T-helper 17 cell (primary cell): ENCODE measurements at regions not wholly inside any gene's neighbourhood (a gene's known extent, or its start where the extent isn't known, plus 50 kb on each side); places are given as distances from the start of the nearest gene placed in this dataset.

Experiments used
- ATAC-seq: fragments of 150-1000 bp; cut with Tn5 transposase; 2 replicates; pipeline ENCODE4 v1.10.0; 2021; ENCODE audit warnings: mild to moderate bottlenecking, moderate library complexity
- DNase-seq, 3 donors: peaks; one replicate each; pipeline versions ENCODE4 v3.0.0 to v3.0.0-alpha.2; 2020 to 2021
- H3K9me3 ChIP-seq: one replicate; pipeline ENCODE4 v1.7.0; 2013; ENCODE audit warnings: low read length, mild to moderate bottlenecking; ENCODE audit not compliant: control insufficient read depth, poor library complexity, severe bottlenecking
- H3K27ac Mint-ChIP-seq: one replicate; pipeline ENCODE4 v1.8.0; 2022; ENCODE audit warnings: mild to moderate bottlenecking, moderate library complexity, mixed read lengths
- H3K27me3 Mint-ChIP-seq: one replicate; pipeline ENCODE4 v1.8.0; 2022; ENCODE audit warnings: mixed read lengths
- H3K36me3 Mint-ChIP-seq: one replicate; pipeline ENCODE4 v1.8.0; 2022; ENCODE audit warnings: low read depth, mixed read lengths
- H3K4me1 Mint-ChIP-seq: one replicate; pipeline ENCODE4 v1.8.0; 2022; ENCODE audit warnings: mild to moderate bottlenecking, mixed read lengths
- H3K4me3 Mint-ChIP-seq: one replicate; pipeline ENCODE4 v1.8.0; 2022; ENCODE audit warnings: mild to moderate bottlenecking, moderate library complexity, mixed read lengths

DNA sequence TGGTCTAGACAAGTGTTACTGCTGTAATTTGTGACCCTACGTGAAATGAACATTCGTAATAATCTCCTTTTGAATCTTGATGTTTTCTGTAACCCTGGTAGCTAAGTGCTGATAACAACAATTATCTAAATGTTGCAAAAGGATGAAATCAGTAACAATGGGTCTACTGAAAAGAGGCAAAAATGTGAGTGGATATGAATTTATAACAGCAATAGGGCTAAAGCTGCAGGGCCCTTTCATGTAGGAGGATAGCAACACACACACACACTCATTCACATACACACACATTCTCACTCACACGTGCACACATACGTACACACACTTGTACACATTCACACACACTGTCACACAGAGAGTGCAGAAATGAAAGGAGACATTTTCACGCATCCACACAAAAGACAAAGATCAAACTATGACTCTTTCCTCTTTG, 200.8 kb upstream of the NEBL start:
- Mint-ChIP-seq H3K4me1 (no peaks in the 10 kb centered on the region), H3K4me3 (no peak overlapping the region), H3K36me3 (no peaks in the 10 kb centered on the region), H3K27me3 (peaks cover 6% of the 10 kb centered on the region), H3K27ac (no peak overlapping the region)
- no peaks in the 10 kb centered on the region for H3K9me3 ChIP-seq
- no peak for ATAC-seq
- DNase-seq: no peak

DNA sequence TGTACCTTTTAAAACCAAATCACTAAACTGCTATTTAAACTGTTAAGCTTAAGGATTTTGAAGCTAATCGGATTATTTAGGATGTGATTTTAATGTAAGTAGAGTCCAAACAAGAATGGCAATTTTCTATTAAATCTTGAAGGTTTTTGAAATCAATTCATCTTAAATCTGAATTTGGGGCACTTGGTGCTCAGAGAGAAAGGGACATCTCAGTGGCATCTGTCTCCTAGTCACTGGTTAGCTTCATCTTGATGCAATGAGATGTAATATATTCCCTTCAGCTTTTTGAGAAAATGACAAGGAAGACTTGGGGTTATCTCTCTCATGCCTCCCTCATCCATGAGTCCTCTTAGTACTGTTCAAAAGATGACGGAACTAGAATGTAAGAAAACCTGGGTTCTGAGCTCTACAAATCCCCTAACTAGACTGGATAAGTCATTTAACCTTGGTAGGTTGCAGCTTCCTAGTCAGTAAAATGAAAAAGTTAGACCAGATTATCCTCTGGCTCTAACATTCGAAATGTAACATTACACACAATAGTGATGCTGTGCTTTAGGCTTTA, 198.5 kb upstream of the NEBL start:
- peaks cover 6% of the 10 kb centered on the region for H3K27me3 Mint-ChIP-seq
- no peak for ATAC-seq
- H3K27ac Mint-ChIP-seq: no peak overlapping the region
- no peaks in the 10 kb centered on the region for H3K9me3 ChIP-seq
- H3K4me1 Mint-ChIP-seq: no peaks in the 10 kb centered on the region
- DNase-seq: no peak
- H3K4me3 Mint-ChIP-seq: no peak overlapping the region
- no peaks in the 10 kb centered on the region for H3K36me3 Mint-ChIP-seq

DNA sequence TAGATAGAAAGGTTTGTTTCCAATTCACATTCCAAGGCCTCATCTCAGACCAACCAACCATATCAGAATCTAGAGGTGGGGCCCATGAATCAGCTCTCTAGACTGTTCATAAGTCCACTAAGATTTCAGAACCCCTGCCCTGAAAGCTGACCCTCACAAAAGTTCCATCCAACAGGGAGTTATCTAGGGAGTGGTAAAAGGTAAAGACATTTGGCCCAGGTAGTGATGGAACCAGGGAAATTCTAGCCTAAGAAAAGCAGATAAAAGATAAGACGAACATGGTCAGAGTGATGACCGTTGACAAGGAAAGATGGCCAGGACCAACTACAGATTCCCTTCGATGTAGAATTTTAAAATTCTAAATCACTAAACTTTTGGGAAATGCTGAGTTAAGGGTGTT, 198.0 kb upstream of the NEBL start:
- no peak overlapping the region for H3K27ac Mint-ChIP-seq
- H3K9me3 ChIP-seq: no peaks in the 10 kb centered on the region
- H3K4me1 Mint-ChIP-seq: no peaks in the 10 kb centered on the region
- no peak for DNase-seq
- H3K36me3 Mint-ChIP-seq: no peaks in the 10 kb centered on the region
- no peak for ATAC-seq
- peaks cover 6% of the 10 kb centered on the region for H3K27me3 Mint-ChIP-seq
- no peak overlapping the region for H3K4me3 Mint-ChIP-seq

DNA sequence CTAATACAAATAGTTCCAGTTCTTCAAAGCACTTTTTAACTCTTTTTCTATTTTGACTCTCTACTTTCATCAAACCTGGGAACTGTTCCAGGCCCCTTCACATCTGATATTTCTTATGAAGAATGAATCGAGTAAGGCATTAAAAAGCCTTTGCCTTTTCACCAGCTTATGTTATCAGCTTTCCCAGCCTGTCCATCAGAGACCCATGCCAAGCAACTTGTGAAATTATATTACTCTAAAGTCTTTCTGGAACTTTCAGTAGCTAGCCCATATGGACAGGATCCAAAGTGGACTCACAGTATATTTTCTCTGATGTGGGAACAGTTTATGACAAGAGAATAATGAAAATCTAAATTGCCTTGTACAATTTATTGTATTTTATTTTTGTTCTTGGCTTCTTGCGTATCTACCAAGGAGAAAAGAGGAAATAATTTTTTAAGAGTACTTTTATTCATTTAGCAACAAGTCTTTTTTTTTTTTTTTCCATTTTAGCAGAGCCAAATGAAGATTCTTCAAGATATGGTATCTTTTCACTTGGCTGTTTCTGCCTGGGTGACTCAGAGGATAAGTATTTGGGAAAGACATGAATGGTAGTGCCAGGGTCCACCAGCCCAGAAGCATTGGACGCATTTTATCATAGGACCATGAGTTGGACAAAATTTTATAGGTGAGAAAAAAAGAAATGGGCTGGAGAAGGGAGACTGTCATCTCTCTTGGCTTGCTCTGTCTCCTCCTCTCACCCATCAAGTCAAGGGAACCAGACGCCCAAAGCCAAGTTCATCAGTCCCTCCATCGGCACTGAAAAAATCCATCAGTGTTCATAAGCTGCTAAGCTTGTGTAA, 195.8 kb upstream of the NEBL start:
- no peak overlapping the region for H3K27ac Mint-ChIP-seq
- no peaks in the 10 kb centered on the region for H3K36me3 Mint-ChIP-seq
- H3K4me1 Mint-ChIP-seq: no peaks in the 10 kb centered on the region
- DNase-seq (no peak), ATAC-seq (no peak)
- H3K9me3 ChIP-seq: no peaks in the 10 kb centered on the region
- no peak overlapping the region for H3K4me3 Mint-ChIP-seq
- H3K27me3 Mint-ChIP-seq: peaks cover 6% of the 10 kb centered on the region

DNA sequence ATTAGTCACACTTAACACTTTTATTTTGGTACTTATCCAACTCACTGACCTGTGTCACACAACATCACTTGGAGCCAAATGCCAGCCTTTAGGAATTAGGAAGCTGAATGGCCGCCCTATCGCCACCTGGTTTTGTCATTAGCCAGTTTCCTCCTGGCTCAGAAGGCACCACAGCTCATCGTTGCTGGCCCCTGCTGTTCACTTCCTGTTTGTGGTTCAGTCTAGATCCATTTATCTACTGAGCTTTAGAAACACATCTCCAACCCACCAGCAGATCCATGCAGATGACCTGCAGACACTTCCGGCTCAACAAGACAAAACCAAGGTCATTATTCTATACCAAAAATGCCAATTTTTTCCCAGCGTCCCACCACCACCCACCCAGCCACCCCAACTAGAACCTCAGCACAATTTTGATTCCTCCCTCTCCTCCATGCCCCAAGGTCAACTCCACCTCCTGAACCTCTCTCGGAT, 193.5 kb upstream of the NEBL start:
- ATAC-seq (no peak), DNase-seq (no peak)
- peaks cover 11% of the 10 kb centered on the region for H3K27me3 Mint-ChIP-seq
- H3K4me1 Mint-ChIP-seq: no peaks in the 10 kb centered on the region
- H3K4me3 Mint-ChIP-seq: no peak overlapping the region
- no peaks in the 10 kb centered on the region for H3K36me3 Mint-ChIP-seq
- no peaks in the 10 kb centered on the region for H3K9me3 ChIP-seq
- no peak overlapping the region for H3K27ac Mint-ChIP-seq

DNA sequence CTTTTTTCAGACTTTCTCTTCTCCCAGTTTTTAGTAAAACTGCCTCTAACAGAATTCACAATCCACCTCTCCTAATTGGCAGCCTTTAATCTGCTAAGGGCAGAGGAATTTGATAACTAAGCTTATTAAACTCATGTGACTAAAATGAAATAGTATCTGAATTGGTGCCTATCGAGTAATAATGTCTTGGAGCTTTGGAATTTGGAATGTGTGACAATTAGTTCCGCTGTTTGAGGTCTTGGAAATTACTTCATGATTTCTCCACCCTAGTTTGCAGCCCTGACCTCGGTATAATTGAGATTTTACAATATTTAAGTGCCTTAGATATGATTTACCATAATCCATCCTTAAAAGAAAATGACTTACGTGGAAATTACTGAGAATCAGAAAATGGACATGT, 190.4 kb upstream of the NEBL start:
- no peaks in the 10 kb centered on the region for H3K9me3 ChIP-seq
- no peak for DNase-seq
- ATAC-seq: no peak
- no peak overlapping the region for H3K4me3 Mint-ChIP-seq
- peaks cover 9% of the 10 kb centered on the region for H3K27me3 Mint-ChIP-seq
- no peak overlapping the region for H3K27ac Mint-ChIP-seq
- H3K4me1 Mint-ChIP-seq: no peaks in the 10 kb centered on the region
- H3K36me3 Mint-ChIP-seq: no peaks in the 10 kb centered on the region

DNA sequence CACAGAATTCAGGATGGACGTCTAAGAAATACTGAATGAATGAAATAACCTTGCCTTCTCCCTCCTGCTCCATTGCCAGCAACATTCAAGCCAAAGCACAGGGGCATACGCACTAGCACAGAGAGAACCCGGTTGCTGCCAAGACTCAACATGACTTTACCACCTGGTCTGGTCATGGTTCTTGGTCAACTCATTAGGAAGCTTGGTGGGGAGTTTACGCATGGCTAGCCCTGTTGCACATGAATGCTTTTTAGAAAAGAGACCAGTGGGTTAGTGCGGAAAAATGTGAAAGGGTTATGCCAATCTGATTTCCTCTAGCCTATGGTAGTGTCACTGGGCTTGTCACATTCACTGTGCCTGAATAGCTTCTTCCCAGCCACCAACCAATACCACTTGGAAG, 187.6 kb upstream of the NEBL start:
- Mint-ChIP-seq H3K27ac (no peak overlapping the region), H3K4me1 (no peaks in the 10 kb centered on the region), H3K4me3 (no peak overlapping the region), H3K36me3 (no peaks in the 10 kb centered on the region), H3K27me3 (peaks cover 9% of the 10 kb centered on the region)
- ATAC-seq: no peak
- DNase-seq: no peak
- H3K9me3 ChIP-seq: no peaks in the 10 kb centered on the region

DNA sequence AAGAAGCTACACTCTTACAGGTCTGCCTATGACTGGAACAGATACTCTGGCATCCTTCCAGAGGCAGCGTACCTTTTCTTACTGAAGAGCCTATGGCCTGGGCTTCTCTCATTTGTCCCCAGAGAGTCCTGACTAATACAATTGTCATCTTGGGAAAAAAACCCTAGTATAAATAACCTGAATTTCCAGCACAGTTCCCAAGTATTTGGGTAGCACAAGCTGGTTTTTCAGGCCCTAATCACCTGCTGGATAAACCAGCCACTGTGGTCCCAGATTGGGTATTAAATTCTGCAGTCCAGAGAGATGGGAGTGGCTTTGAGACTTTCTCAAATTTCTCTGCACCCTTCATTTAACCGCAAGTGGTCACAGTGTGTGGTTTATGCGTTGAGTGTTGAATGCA, 186.8 kb upstream of the NEBL start:
- ATAC-seq (no peak), DNase-seq (no peak)
- no peaks in the 10 kb centered on the region for H3K9me3 ChIP-seq
- no peak overlapping the region for H3K27ac Mint-ChIP-seq
- H3K4me3 Mint-ChIP-seq: no peak overlapping the region
- no peaks in the 10 kb centered on the region for H3K36me3 Mint-ChIP-seq
- H3K4me1 Mint-ChIP-seq: no peaks in the 10 kb centered on the region
- peaks cover 9% of the 10 kb centered on the region for H3K27me3 Mint-ChIP-seq

DNA sequence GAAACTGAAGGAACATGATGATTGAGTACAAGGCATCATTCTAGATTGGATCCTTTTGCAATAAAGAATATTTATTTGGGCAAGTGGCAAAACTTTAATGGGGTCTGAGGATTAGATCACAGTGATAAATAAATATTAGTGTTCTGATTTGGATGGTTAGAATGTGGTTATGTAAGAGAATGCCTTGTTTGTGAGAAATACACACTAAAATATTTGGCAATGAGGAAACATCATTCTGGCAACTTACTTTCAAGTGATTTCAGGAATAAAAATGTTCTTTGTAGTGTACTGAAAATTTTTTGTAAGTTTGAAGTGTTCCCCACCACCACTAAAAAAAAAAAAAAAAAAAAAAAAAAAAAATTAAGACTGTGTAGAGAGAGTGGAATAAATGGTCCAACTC, 185.1 kb upstream of the NEBL start:
- H3K9me3 ChIP-seq: no peaks in the 10 kb centered on the region
- no peak overlapping the region for H3K27ac Mint-ChIP-seq
- ATAC-seq: no peak
- H3K27me3 Mint-ChIP-seq: peaks cover 15% of the 10 kb centered on the region
- no peaks in the 10 kb centered on the region for H3K36me3 Mint-ChIP-seq
- DNase-seq: no peak
- no peaks in the 10 kb centered on the region for H3K4me1 Mint-ChIP-seq
- H3K4me3 Mint-ChIP-seq: no peak overlapping the region

DNA sequence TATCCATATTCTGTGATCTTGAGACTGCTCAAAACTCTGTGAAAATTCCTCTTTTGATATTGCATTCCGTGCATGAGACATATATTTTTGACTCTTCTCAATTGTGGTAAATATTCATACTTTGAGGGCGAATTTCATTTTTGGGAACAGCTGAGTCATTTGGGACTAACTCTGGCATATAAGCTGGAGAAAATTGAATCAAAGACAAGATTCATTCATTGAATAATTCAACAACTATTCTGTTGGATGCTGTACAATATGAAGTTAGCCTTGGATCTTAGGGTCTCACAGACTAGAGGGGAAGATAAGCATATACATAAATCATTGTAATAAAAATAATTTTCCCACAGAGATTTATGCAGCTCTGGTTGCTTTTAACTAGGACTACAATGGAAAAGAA, 183.2 kb upstream of the NEBL start:
- Mint-ChIP-seq H3K4me1 (no peaks in the 10 kb centered on the region), H3K27ac (no peak overlapping the region), H3K36me3 (no peaks in the 10 kb centered on the region), H3K4me3 (no peak overlapping the region), H3K27me3 (peaks cover 23% of the 10 kb centered on the region)
- ATAC-seq: no peak
- no peaks in the 10 kb centered on the region for H3K9me3 ChIP-seq
- DNase-seq: no peak

DNA sequence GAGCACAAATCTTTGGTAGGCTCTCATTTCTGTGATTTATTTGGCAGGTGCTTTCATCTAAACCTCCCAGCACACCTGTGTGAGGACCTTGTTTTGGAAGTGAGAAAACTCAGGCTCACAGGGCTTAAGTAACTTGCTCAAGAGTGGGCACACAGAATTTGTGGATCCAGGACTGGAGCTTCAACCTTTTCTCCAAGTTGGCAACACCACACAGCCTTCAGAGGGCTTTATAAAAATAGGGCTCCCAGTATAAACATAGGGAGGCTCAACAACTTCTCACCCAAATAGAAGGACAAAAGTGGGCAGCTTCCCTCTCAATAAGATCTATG, 182.2 kb upstream of the NEBL start:
- Mint-ChIP-seq H3K4me1 (no peaks in the 10 kb centered on the region), H3K27me3 (peaks cover 24% of the 10 kb centered on the region), H3K36me3 (no peaks in the 10 kb centered on the region), H3K4me3 (no peak overlapping the region), H3K27ac (no peak overlapping the region)
- DNase-seq (no peak), ATAC-seq (no peak)
- H3K9me3 ChIP-seq: no peaks in the 10 kb centered on the region

DNA sequence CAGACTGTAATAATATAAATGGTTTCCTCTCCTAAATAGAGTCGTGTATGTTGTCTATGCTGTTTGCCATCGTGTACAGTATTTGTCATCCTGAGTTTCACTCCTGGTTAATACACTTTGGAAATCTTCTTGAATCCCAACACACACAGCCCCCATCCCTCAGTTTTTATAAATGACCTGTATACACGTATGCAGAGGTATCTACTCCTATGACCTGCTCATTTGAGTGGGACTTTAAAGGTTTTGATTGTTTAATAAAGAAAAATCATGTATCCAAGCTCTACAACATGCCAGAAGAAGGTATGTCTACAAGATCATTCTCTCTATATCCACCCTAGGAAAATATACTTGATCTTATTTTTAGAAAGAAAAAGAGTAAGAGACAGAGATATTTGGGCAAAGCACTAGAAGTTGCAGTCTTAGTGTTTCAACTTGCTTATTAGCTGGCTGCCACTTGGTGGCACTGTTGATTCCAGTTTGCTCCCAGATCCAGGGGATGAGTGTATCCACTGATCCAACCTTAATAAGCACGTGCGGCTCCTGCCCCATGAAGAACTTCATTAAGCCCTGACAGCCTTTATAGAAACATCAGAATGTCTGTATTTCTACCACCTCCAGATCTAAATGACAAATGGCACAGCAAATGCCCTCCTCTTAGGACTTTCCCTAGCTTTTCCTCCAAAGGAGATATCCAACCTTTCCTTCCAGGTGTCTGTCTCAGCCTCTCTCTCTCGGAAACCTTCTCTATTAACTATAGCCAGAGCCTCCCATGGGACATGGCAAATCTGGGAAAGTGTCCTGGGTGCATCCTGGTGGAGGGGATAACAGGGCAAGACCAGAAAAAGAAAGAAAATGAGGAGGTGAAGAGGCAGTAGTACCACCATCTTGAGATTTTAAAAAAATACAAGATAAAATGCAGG, 181.6 kb upstream of the NEBL start:
- no peaks in the 10 kb centered on the region for H3K36me3 Mint-ChIP-seq
- ATAC-seq (no peak), DNase-seq (no peak)
- H3K4me1 Mint-ChIP-seq: no peaks in the 10 kb centered on the region
- peaks cover 24% of the 10 kb centered on the region for H3K27me3 Mint-ChIP-seq
- H3K27ac Mint-ChIP-seq: no peak overlapping the region
- H3K9me3 ChIP-seq: no peaks in the 10 kb centered on the region
- no peak overlapping the region for H3K4me3 Mint-ChIP-seq

DNA sequence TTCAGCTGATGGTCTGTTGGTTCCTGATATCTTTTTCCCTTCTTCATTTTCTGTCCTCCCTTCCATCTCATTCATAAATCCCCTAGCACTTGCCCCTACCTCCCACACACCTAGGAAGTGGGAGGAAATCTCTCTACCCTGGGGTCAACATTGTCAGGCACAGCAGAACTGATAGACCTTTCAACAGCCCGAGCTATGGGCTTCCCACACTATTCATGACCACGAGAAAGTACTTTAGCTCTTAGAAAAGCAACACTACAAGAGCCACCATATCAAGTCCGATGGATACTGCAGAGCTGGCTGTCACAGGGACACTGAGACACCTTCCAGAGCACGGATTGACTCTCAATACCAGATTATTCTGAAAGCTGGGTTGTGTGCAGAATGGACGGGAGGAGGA, 180.6 kb upstream of the NEBL start:
- Mint-ChIP-seq H3K4me3 (no peak overlapping the region), H3K27me3 (peaks cover 21% of the 10 kb centered on the region), H3K27ac (no peak overlapping the region), H3K4me1 (no peaks in the 10 kb centered on the region), H3K36me3 (no peaks in the 10 kb centered on the region)
- H3K9me3 ChIP-seq: no peaks in the 10 kb centered on the region
- ATAC-seq (no peak), DNase-seq (no peak)
